ACC112 (cell line): ENCODE measurements at regions not wholly inside any gene's neighbourhood (a gene's known extent, or its start where the extent isn't known, plus 50 kb on each side); places are given as distances from the start of the nearest gene placed in this dataset.

Experiments used
- H2AFZ ChIP-seq: fragments of 200-600 bp; sonication (generic); one replicate; pipeline ENCODE4 v1.6.0; 2017; ENCODE audit warnings: antibody characterized with exemption, low read length; ENCODE audit not compliant: unreplicated experiment
- H3K27ac ChIP-seq: fragments of 200-600 bp; sonication (generic); 2 replicates; pipeline ENCODE4 v1.5.1; 2014; ENCODE audit warnings: low read depth, mild to moderate bottlenecking, antibody characterized with exemption, low read length, moderate library complexity
- H3K27me3 ChIP-seq: fragments of 200-600 bp; sonication (generic); 2 replicates; pipeline ENCODE4 v1.6.1; 2014; ENCODE audit warnings: mild to moderate bottlenecking, antibody characterized with exemption, low read length, moderate library complexity, mixed read lengths; ENCODE audit not compliant: insufficient read depth
- H3K36me3 ChIP-seq: fragments of 200-600 bp; sonication (generic); 2 replicates; pipeline ENCODE4 v1.6.1; 2016; ENCODE audit warnings: mild to moderate bottlenecking, antibody characterized with exemption, low read length, moderate library complexity, mixed read lengths; ENCODE audit not compliant: insufficient read depth
- H3K4me1 ChIP-seq: fragments of 200-600 bp; sonication (generic); one replicate; pipeline ENCODE4 v1.6.1; 2016; ENCODE audit warnings: low read length, mixed read lengths; ENCODE audit not compliant: insufficient read depth, unreplicated experiment, control insufficient read depth
- H3K4me3 ChIP-seq: fragments of 200-600 bp; sonication (generic); 2 replicates; pipeline ENCODE4 v1.5.1; 2014; ENCODE audit warnings: mild to moderate bottlenecking, low read depth, low read length
- H3K79me2 ChIP-seq: fragments of 200-600 bp; sonication (generic); one replicate; pipeline ENCODE4 v1.6.0; 2016; ENCODE audit warnings: low read length; ENCODE audit not compliant: control insufficient read depth, unreplicated experiment, insufficient read depth

DNA sequence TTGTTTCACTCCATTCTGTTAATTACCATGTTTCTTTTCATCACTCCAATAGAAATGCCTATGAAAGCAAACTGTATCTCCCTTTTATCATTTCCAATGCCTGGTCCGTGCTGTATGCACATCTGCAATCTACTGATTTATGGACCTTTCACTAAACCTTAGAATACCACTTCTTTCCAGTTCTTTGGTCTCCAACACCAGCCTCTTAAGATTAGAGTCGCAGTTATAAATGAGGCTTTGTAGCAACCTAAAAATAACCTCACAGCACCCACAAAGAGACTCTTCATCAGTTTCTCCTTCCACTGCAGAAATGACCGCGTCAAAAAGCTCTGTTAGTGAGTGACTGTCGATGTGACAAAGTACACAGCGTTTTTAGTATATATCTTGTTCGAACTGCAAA, 282.6 kb downstream of the ADGRA3 start:
- no peak overlapping the region for H3K4me3 ChIP-seq
- no peak overlapping the region for H2AFZ ChIP-seq
- no peaks in the 10 kb centered on the region for H3K27me3 ChIP-seq
- no peaks in the 10 kb centered on the region for H3K79me2 ChIP-seq
- no peaks in the 10 kb centered on the region for H3K4me1 ChIP-seq
- no peaks in the 10 kb centered on the region for H3K36me3 ChIP-seq
- no peak overlapping the region for H3K27ac ChIP-seq

DNA sequence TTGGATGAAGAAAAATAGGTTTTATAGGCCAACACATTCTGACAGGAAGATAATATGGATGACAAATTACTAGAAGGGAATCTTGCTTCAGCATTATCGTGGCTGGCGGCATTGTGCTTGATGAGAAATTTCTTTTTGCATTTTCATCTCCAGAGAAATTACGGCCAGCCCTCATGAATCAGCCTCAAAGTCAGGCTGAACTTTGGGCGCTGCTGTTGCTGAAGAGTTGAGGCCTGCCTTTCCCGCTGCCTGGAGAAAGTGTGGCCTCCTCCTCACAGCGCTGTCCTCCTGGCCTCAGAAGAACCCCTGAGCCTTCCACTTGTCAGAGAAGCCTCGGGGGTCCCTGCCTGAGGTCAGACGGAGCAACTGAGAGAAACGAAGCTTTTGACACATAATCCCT, 272.4 kb upstream of the KCNIP4 start:
- H3K4me1 ChIP-seq, result no peaks in the 10 kb centered on the region
- no peaks in the 10 kb centered on the region for H3K27me3 ChIP-seq
- H3K36me3 ChIP-seq, result no peaks in the 10 kb centered on the region

DNA sequence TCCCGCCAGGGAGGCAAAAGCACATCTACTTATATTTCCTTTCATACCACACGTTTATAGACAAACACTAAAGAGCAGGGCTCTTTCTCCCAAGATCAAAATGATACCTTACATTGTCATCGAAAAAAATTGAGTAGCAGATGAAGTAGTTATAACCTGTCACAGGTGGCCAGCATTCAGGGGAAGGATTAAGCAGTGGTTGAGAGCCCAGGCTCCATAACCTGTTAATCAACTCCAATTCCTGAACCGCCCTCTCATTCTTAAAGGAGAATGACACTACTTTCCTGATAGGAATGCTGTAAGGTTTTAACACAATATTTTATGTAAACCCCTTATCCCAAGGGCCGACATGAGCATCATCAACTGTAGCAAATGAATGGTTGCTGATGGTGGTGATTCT, 268.9 kb upstream of the KCNIP4 start:
- peaks cover 5% of the 10 kb centered on the region; the same call in 1 of the 2 replicates for H3K27me3 ChIP-seq
- H2AFZ ChIP-seq, result no peak overlapping the region
- H3K4me1 ChIP-seq, result no peaks in the 10 kb centered on the region
- H3K36me3 ChIP-seq, result no peaks in the 10 kb centered on the region
- H3K79me2 ChIP-seq, result no peaks in the 10 kb centered on the region
- H3K27ac ChIP-seq, result no peak overlapping the region
- H3K4me3 ChIP-seq, result no peak overlapping the region

More for the DNA sequence above, 272.4 kb upstream of the KCNIP4 start:
- no peak overlapping the region for H3K4me3 ChIP-seq
- H3K79me2 ChIP-seq, result no peaks in the 10 kb centered on the region
- no peak overlapping the region for H3K27ac ChIP-seq
- no peak overlapping the region for H2AFZ ChIP-seq

- H3K36me3 ChIP-seq, result no peaks in the 10 kb centered on the region
- no peak overlapping the region for H2AFZ ChIP-seq
- H3K4me1 ChIP-seq, result no peaks in the 10 kb centered on the region
- H3K79me2 ChIP-seq, result no peaks in the 10 kb centered on the region
- no peak overlapping the region for H3K4me3 ChIP-seq
- peaks cover 7% of the 10 kb centered on the region; the same call in 1 of the 2 replicates for H3K27me3 ChIP-seq
- H3K27ac ChIP-seq, result no peak overlapping the region
Observed at GRCh38 chr4:22216278-22216677, 267.7 kb upstream of the KCNIP4 start.

- Histone ChIP-seq H3K79me2 (no peaks in the 10 kb centered on the region), H3K27ac (no peak overlapping the region), H3K36me3 (no peaks in the 10 kb centered on the region), H3K27me3 (peaks cover 7% of the 10 kb centered on the region; the same call in 1 of the 2 replicates), H2AFZ (no peak overlapping the region), H3K4me3 (no peak overlapping the region), H3K4me1 (no peaks in the 10 kb centered on the region)
Observed at GRCh38 chr4:22215084-22215483, 266.5 kb upstream of the KCNIP4 start.

DNA sequence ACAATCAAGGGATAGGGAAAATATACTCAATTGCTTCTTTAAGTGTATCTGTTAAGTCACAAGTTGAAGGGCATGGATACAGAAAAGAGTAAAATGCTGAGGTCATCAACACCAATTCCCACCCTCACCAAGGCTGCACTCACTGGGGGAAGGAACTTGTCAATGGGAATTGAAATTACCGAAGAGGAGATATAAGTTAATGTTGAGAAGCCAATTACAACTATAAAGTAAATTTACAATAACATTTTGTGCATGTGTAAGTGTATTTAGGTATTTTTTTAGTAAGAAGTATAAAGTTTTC, 255.1 kb upstream of the KCNIP4 start:
- H3K4me3 ChIP-seq, result no peak overlapping the region
- H2AFZ ChIP-seq, result no peak overlapping the region
- no peaks in the 10 kb centered on the region for H3K36me3 ChIP-seq
- H3K27ac ChIP-seq, result peak overlapping the region; percentile 19; the same call in 1 of the 2 replicates
- no peaks in the 10 kb centered on the region for H3K79me2 ChIP-seq
- H3K4me1 ChIP-seq, result peaks cover 10% of the 10 kb centered on the region
- no peaks in the 10 kb centered on the region for H3K27me3 ChIP-seq

DNA sequence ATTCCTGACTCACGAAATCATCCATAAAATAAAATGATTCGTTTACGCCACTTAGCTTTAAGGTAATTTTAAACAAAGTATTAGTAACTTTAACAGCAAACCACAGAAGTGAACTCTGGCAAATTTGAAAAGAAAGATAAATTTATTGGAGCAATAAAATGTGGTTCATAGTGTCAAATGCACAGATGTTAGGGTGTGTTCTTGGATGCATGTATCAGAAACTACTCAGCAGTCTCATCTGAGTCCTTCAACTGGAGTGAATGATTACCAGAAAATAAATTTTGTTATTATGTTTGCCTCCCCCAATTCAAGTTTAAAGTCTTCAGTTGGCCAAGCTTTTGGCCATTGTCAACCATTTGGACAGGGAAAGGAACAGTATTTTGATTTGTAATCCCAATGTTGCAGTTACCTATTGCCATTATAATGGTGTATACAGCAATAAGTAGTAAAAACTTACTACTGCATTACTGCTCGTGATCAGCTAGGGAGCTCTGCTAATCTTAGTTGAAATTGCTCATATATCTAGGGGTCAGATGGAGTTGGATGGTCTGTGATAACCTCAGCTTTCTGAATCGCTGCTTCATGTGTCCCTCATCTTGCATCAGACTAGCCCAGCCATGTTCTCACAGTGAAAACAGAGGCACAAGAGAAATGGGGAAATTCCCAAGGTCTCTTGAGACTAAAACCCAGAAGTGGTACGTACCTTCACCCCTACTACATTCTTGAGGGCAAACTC, 254.6 kb upstream of the KCNIP4 start:
- Histone ChIP-seq H3K4me3 (no peak overlapping the region), H3K36me3 (no peaks in the 10 kb centered on the region), H3K27ac (peak overlapping the region; percentile 17; the same call in 1 of the 2 replicates), H3K4me1 (peaks cover 10% of the 10 kb centered on the region), H3K27me3 (no peaks in the 10 kb centered on the region), H2AFZ (no peak overlapping the region), H3K79me2 (no peaks in the 10 kb centered on the region)

DNA sequence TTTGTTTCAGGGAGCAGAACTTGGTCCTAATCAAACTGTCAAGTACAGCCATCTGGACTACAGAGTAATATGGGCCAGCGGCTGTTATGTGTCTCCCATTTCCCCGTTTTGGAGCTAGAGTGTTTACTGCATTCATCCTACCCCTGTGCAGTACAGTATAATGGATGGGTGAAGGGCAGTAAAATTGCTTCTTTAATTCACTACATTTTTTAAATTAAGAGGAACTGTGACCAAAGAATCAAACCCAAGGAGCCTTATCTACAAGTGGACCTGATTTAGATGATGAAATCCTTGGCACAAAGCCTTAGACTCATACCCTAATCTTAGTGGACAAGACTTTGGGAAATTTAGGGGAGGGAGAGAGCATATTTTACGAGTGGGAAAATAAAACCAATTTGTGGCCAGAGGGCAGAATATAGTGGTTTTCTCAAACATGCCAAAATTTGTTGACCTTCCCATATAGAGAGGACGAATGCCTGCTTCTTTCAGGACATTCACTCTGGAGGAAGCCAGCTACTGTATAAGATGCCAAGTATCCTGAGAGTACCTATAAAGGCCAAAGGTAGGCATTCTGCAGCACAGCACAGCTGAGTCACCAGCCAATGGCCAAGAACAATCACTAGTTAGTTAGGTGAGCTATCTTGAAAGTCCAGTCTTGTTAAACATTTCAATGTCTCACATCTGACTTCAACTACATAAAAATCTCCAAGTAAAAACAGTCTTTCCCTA, 253.8 kb upstream of the KCNIP4 start:
- Histone ChIP-seq H3K36me3 (no peaks in the 10 kb centered on the region), H3K4me3 (no peak overlapping the region), H3K27me3 (no peaks in the 10 kb centered on the region), H3K4me1 (peaks cover 10% of the 10 kb centered on the region), H2AFZ (no peak overlapping the region), H3K79me2 (no peaks in the 10 kb centered on the region), H3K27ac (no peak overlapping the region)

GRCh38 chr4:22201256-22201655, 252.7 kb upstream of the KCNIP4 start:
- no peak overlapping the region for H3K4me3 ChIP-seq
- H3K27ac ChIP-seq, result no peak overlapping the region
- no peak overlapping the region for H2AFZ ChIP-seq
- no peaks in the 10 kb centered on the region for H3K79me2 ChIP-seq
- H3K36me3 ChIP-seq, result no peaks in the 10 kb centered on the region
- H3K4me1 ChIP-seq, result peaks cover 10% of the 10 kb centered on the region
- no peaks in the 10 kb centered on the region for H3K27me3 ChIP-seq

DNA sequence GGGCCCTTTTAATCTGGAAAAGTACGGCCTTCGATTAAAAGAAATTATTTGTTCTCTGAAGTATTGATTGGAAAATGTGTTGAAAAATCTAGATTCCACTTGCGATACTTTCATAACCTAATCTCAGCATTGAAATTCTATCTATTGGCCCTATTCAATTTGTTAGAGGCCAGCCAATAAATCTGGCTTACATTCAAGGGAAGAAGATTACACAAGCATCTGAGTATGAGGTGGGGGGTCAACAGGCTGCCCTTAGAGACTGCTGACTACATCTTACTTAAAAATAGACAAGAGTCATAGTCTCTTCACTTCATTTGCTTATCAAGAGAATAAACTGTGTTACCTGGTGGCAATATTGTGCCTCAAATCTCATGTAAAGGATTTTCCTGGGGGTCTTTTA, 248.0 kb upstream of the KCNIP4 start:
- Histone ChIP-seq H2AFZ (no peak overlapping the region), H3K36me3 (no peaks in the 10 kb centered on the region), H3K4me1 (peaks cover 7% of the 10 kb centered on the region), H3K79me2 (no peaks in the 10 kb centered on the region), H3K27ac (no peak overlapping the region), H3K27me3 (no peaks in the 10 kb centered on the region), H3K4me3 (no peak overlapping the region)

GRCh38 chr4:22192084-22192511, 243.5 kb upstream of the KCNIP4 start:
- Histone ChIP-seq H2AFZ (no peak overlapping the region), H3K27ac (no peak overlapping the region), H3K79me2 (no peaks in the 10 kb centered on the region), H3K4me1 (peaks cover 26% of the 10 kb centered on the region), H3K36me3 (no peaks in the 10 kb centered on the region), H3K4me3 (no peak overlapping the region), H3K27me3 (no peaks in the 10 kb centered on the region)
